ENCODE measurements at regions not wholly inside any gene's neighbourhood (a gene's known extent, or its start where the extent isn't known, plus 50 kb on each side); places are given as distances from the start of the nearest gene placed in this dataset.

DNA sequence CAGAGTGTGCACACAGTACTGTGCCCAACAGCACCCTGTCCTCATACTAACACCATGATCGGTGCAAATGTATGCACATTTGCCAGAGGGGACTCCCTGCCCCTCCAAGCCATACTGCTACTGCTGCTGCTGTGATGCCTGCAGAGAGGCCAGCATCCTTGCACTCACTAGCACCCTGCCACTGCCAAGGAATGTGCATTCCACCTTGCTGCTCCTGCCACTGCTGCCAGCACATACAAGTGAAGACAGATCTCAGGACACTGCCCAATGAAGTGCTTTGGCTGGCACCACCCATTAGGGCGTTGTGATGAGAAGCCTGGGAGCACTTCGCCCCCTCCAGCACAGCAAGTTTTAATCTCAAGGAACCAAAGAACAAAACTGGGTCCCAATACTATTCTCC is 146.3 kb upstream of the DMD start:
- ATAC-seq (no peak), DNase-seq (ENCODE audit: low read depth, low spot score) (no peak)
- no TSS peak for BruUV-seq (replicated peaks)
- no peak for TF ChIP-seq TCF7L2 (IDR thresholded peaks at IDR 0.05; ENCODE audit: low read depth, low read length)
- TF ChIP-seq, protein P1, sequence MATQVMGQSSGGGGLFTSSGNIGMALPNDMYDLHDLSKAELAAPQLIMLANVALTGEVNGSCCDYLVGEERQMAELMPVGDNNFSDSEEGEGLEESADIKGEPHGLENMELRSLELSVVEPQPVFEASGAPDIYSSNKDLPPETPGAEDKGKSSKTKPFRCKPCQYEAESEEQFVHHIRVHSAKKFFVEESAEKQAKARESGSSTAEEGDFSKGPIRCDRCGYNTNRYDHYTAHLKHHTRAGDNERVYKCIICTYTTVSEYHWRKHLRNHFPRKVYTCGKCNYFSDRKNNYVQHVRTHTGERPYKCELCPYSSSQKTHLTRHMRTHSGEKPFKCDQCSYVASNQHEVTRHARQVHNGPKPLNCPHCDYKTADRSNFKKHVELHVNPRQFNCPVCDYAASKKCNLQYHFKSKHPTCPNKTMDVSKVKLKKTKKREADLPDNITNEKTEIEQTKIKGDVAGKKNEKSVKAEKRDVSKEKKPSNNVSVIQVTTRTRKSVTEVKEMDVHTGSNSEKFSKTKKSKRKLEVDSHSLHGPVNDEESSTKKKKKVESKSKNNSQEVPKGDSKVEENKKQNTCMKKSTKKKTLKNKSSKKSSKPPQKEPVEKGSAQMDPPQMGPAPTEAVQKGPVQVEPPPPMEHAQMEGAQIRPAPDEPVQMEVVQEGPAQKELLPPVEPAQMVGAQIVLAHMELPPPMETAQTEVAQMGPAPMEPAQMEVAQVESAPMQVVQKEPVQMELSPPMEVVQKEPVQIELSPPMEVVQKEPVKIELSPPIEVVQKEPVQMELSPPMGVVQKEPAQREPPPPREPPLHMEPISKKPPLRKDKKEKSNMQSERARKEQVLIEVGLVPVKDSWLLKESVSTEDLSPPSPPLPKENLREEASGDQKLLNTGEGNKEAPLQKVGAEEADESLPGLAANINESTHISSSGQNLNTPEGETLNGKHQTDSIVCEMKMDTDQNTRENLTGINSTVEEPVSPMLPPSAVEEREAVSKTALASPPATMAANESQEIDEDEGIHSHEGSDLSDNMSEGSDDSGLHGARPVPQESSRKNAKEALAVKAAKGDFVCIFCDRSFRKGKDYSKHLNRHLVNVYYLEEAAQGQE (IDR thresholded peaks at IDR 0.05; ENCODE audit: insufficient read depth in 1 of 2, low read depth in 2 of 2, low read length in 1 of 2), result no peak
- no peak for TF ChIP-seq POLR2AphosphoS5 (IDR thresholded peaks at IDR 0.05; ENCODE audit: low read depth, low read length)
- TF ChIP-seq SIN3A (IDR thresholded peaks at IDR 0.05; ENCODE audit: borderline replicate concordance, insufficient read depth, low read depth, low read length), result no peak
- TF ChIP-seq, protein P2, sequence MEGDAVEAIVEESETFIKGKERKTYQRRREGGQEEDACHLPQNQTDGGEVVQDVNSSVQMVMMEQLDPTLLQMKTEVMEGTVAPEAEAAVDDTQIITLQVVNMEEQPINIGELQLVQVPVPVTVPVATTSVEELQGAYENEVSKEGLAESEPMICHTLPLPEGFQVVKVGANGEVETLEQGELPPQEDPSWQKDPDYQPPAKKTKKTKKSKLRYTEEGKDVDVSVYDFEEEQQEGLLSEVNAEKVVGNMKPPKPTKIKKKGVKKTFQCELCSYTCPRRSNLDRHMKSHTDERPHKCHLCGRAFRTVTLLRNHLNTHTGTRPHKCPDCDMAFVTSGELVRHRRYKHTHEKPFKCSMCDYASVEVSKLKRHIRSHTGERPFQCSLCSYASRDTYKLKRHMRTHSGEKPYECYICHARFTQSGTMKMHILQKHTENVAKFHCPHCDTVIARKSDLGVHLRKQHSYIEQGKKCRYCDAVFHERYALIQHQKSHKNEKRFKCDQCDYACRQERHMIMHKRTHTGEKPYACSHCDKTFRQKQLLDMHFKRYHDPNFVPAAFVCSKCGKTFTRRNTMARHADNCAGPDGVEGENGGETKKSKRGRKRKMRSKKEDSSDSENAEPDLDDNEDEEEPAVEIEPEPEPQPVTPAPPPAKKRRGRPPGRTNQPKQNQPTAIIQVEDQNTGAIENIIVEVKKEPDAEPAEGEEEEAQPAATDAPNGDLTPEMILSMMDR (IDR thresholded peaks at IDR 0.05), result no peak
- ChIA-PET POLR2A (no interaction called here), CTCF (no interaction called here)
- H3K27me3 ChIP-seq (ENCODE audit: control insufficient read depth, insufficient read depth, low read length), result no peaks in the 10 kb centered on the region
- in situ Hi-C loops (cut with HindIII; ENCODE audit: low pct_unique_long_range_greater_than_20kb, low sequenced_read_pairs), result no loop called here
- H3K4me3 ChIP-seq (ENCODE audit: low read depth in 2 of 2, low read length in 2 of 2), result no peak overlapping the region
- no peaks in the 10 kb centered on the region for H3K9me3 ChIP-seq (ENCODE audit: control insufficient read depth, insufficient read depth, low read depth, low read length)
- no peaks in the 10 kb centered on the region for H3K4me1 ChIP-seq (ENCODE audit: control insufficient read depth, insufficient read depth, low read length)
- no peak overlapping the region for H3K27ac ChIP-seq (ENCODE audit: low read length)
- intact Hi-C loops (cut with micrococcal nuclease; ENCODE audit: unreplicated experiment), result no loop called here
- no peaks in the 10 kb centered on the region for H3K36me3 ChIP-seq (ENCODE audit: control insufficient read depth, insufficient read depth, low read length)

DNA sequence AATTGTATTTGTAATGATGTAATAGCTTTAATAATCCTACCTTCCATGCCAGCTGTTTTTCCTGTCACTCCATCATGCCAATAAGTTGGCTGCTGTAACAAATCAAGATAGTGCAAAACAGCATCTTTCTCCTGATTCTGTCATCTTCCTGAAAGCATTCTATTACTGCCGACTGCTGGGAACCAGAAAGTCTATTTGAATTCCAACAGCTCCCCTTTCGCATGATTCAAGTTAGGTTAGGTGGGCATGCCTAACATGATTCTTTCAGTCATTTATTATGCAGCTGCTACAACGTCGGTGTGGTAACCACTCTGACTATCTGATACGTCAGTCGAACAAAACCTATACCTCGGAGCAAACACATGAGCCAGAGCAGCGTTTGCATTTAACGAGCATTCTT is 127.9 kb upstream of the DMD start:
- BruUV-seq (replicated peaks), result no TSS peak
- in situ Hi-C loops (cut with HindIII; ENCODE audit: low pct_unique_long_range_greater_than_20kb, low sequenced_read_pairs), result no loop called here
- no peak for ATAC-seq
- no peak for DNase-seq (ENCODE audit: low read depth, low spot score)
- no peaks in the 10 kb centered on the region for H3K4me1 ChIP-seq (ENCODE audit: control insufficient read depth, insufficient read depth, low read length)
- ChIA-PET POLR2A (no interaction called here), CTCF (no interaction called here)
- H3K36me3 ChIP-seq (ENCODE audit: control insufficient read depth, insufficient read depth, low read length), result no peaks in the 10 kb centered on the region
- intact Hi-C loops (cut with micrococcal nuclease; ENCODE audit: unreplicated experiment), result loop anchor here (5.0 kb wide), 1 partner anchor 807 kb away; no protein-coding TSS in a partner anchor
- H3K9me3 ChIP-seq (ENCODE audit: control insufficient read depth, insufficient read depth, low read depth, low read length), result no peaks in the 10 kb centered on the region
- no peak overlapping the region for H3K4me3 ChIP-seq (ENCODE audit: low read depth in 2 of 2, low read length in 2 of 2)
- H3K27ac ChIP-seq (ENCODE audit: low read length), result no peak overlapping the region
- H3K27me3 ChIP-seq (ENCODE audit: control insufficient read depth, insufficient read depth, low read length), result no peaks in the 10 kb centered on the region
- no peak for TF ChIP-seq TCF7L2 (IDR thresholded peaks at IDR 0.05; ENCODE audit: low read depth, low read length)
- TF ChIP-seq, protein P1 (IDR thresholded peaks at IDR 0.05; ENCODE audit: insufficient read depth in 1 of 2, low read depth in 2 of 2, low read length in 1 of 2), result no peak
- no peak for TF ChIP-seq SIN3A (IDR thresholded peaks at IDR 0.05; ENCODE audit: borderline replicate concordance, insufficient read depth, low read depth, low read length)
- no peak for TF ChIP-seq POLR2AphosphoS5 (IDR thresholded peaks at IDR 0.05; ENCODE audit: low read depth, low read length)
- TF ChIP-seq, protein P2 (IDR thresholded peaks at IDR 0.05), result no peak
